ENCODE measurements at regions not wholly inside any gene's neighbourhood (a gene's known extent, or its start where the extent isn't known, plus 50 kb on each side); places are given as distances from the start of the nearest gene placed in this dataset.

DNA sequence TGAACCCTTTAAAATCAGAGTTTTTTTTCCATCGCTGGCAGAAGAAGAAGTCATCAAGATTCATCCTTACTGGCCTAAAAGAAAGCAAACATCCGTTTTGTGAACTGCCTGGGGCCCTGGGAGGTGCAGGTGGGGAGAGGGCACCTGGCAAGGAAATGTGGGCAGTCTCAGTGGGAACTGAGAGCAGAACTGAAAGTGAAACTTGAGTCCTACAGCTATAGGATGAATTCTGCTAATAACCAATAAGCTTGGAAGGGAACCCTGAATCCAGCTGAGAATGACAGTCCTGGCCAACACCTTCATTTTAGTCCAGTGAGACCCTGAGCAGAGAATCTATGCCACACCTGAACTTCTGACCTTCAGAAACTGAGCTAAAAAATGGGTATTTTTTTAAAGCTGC is 130.1 kb upstream of the ASCC3 start:
- Histone ChIP-seq H3K27ac (ENCODE audit: low read depth, low read length, severe bottlenecking) (no peak overlapping the region), H3K4me1 (ENCODE audit: control insufficient read depth, insufficient read depth, low read length, poor library complexity, severe bottlenecking) (no peaks in the 10 kb centered on the region), H3K4me3 (ENCODE audit: extremely low read depth, insufficient read depth, low read length, poor library complexity, severe bottlenecking) (no peak overlapping the region), H3K36me3 (ENCODE audit: control insufficient read depth, insufficient read depth, low read length) (no peaks in the 10 kb centered on the region), H3K9me3 (ENCODE audit: control insufficient read depth, low read length) (no peaks in the 10 kb centered on the region)
- WGBS, 2 experiments (ENCODE audit: insufficient coverage in 2 of 2) = 80 to 100% methylated on average over 1 of the region's 2 CpGs

DNA sequence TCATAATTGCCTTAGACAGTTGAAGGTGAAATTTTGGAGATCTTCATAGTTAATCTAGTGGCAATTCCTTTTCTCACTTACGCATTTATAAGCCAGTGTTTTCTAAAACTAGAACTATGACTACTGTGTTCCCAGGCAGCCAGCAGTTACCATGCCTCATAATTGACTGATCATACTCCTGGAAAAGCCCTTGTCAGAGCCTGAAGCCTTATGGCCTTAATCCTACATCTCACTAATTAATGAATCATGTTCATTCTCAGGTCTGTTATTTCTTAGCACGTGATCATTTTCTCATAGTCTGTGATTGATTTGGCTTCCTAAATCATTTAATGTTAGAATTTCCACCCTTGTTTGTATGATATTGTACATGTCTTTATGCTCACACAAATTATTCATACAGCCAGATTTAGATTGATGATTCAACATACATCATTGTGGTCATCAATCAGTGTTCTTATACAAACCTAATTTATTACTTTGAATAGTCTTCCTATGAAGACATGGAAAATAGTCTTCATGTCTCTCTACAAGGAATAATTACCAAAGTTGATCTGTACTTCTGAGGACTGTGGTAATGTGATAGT is 132.6 kb upstream of the ASCC3 start:
- H3K4me1 ChIP-seq (ENCODE audit: control insufficient read depth, insufficient read depth, low read length, poor library complexity, severe bottlenecking) = no peaks in the 10 kb centered on the region
- no peak overlapping the region for H3K27ac ChIP-seq (ENCODE audit: low read depth, low read length, severe bottlenecking)
- H3K9me3 ChIP-seq (ENCODE audit: control insufficient read depth, low read length) = no peaks in the 10 kb centered on the region
- 100% methylated on average over 1 of the region's 2 CpGs; no CpG with 5 or more reads in 1 of the 2 experiments for WGBS, 2 experiments (ENCODE audit: insufficient coverage in 2 of 2)
- no peak overlapping the region for H3K4me3 ChIP-seq (ENCODE audit: extremely low read depth, insufficient read depth, low read length, poor library complexity, severe bottlenecking)
- H3K36me3 ChIP-seq (ENCODE audit: control insufficient read depth, insufficient read depth, low read length) = no peaks in the 10 kb centered on the region

DNA sequence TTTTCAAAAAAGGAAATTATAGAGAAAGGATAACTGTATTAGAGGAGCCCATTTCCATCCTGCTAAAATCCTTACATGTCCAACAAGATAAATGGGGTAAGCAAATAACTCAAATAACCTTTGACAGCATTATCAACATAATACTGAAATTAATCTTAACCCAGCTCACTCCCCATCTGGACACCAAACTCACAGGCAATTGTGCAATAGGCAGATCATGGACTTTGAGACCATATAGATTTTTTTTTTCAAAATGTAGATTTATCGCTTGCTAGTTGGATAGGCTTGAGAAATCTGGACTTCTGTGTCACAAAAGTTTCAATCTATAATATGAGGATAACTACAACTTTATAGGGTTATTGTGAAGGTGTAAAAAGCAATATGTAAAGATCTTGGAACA is 134.4 kb upstream of the ASCC3 start:
- WGBS, 2 experiments (ENCODE audit: insufficient coverage in 2 of 2) = 100% methylated on average over 1 of the region's 1 CpG; no CpG with 5 or more reads in 1 of the 2 experiments
- H3K4me3 ChIP-seq (ENCODE audit: extremely low read depth, insufficient read depth, low read length, poor library complexity, severe bottlenecking) = no peak overlapping the region
- H3K36me3 ChIP-seq (ENCODE audit: control insufficient read depth, insufficient read depth, low read length) = no peaks in the 10 kb centered on the region
- no peaks in the 10 kb centered on the region for H3K9me3 ChIP-seq (ENCODE audit: control insufficient read depth, low read length)
- H3K27ac ChIP-seq (ENCODE audit: low read depth, low read length, severe bottlenecking) = no peak overlapping the region
- no peaks in the 10 kb centered on the region for H3K4me1 ChIP-seq (ENCODE audit: control insufficient read depth, insufficient read depth, low read length, poor library complexity, severe bottlenecking)

DNA sequence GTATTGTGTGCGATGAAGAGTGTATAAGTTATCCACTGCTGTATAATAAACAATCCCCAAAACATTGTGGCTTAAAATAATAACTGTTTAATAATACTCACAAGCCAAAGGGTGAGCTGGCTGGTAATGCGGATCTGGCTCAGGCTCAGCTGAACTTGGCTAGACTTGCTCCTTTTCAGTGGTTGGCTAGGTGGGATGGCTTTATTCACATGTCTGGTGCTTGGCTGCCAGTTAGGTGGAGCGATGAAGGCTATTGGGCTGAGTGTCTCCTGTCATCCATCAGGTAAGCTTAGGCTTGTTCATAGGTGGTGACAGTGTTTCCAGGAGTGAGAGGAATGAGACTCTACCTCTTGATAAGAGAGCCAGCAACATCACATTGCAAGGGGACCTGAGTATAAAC is 135.0 kb upstream of the ASCC3 start:
- H3K9me3 ChIP-seq (ENCODE audit: control insufficient read depth, low read length) = no peaks in the 10 kb centered on the region
- 100% methylated on average over 1 of the region's 3 CpGs for WGBS, 2 experiments (ENCODE audit: insufficient coverage in 2 of 2)

DNA sequence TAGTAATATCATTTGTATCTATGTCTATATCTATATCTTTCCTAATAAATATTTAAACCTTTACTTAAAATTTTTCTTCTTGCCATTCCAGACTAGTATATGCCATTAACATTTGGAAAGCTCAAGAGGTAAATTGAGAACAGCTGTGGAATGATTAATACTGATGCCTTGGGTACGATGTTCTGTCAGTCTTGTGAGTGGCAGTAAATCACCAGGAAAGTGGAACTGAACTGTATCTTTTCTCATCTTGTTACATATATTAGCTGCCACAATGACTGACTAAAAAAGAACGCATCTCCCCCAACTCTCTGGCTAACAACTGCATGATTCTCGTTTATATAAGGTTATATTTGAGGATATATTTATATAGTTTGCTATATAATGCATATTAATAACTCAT is 137.0 kb upstream of the ASCC3 start:
- Histone ChIP-seq H3K36me3 (ENCODE audit: control insufficient read depth, insufficient read depth, low read length) (no peaks in the 10 kb centered on the region), H3K9me3 (ENCODE audit: control insufficient read depth, low read length) (no peaks in the 10 kb centered on the region)

More for the DNA sequence above, 135.0 kb upstream of the ASCC3 start:
- H3K27ac ChIP-seq (ENCODE audit: low read depth, low read length, severe bottlenecking) = no peak overlapping the region
- no peaks in the 10 kb centered on the region for H3K4me1 ChIP-seq (ENCODE audit: control insufficient read depth, insufficient read depth, low read length, poor library complexity, severe bottlenecking)
- H3K36me3 ChIP-seq (ENCODE audit: control insufficient read depth, insufficient read depth, low read length) = no peaks in the 10 kb centered on the region
- no peak overlapping the region for H3K4me3 ChIP-seq (ENCODE audit: extremely low read depth, insufficient read depth, low read length, poor library complexity, severe bottlenecking)

DNA sequence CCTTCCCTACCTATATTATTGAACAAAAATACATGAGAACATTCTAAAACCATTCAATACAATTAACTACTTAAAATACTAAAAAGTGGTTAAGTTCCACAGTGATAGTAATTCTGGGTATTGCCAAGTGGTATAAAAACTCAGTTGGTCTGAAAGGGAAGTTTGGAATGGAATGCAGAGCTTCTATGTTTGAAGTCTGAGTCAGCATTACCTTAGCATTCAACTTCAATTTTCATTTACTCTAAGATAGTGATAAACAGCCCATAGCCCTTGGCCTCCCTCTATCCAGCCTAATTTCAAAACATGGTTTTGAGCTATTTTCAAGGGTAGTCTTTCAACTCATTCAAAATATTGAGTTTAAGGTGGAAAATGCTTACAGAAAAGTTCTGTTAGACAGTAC is 140.4 kb upstream of the ASCC3 start:
- Histone ChIP-seq H3K36me3 (ENCODE audit: control insufficient read depth, insufficient read depth, low read length) (no peaks in the 10 kb centered on the region), H3K27ac (ENCODE audit: low read depth, low read length, severe bottlenecking) (no peak overlapping the region), H3K9me3 (ENCODE audit: control insufficient read depth, low read length) (no peaks in the 10 kb centered on the region), H3K4me3 (ENCODE audit: extremely low read depth, insufficient read depth, low read length, poor library complexity, severe bottlenecking) (no peak overlapping the region), H3K4me1 (ENCODE audit: control insufficient read depth, insufficient read depth, low read length, poor library complexity, severe bottlenecking) (no peaks in the 10 kb centered on the region)

More for the DNA sequence above, 137.0 kb upstream of the ASCC3 start:
- 83% methylated on average over 1 of the region's 3 CpGs; no CpG with 5 or more reads in 1 of the 2 experiments for WGBS, 2 experiments (ENCODE audit: insufficient coverage in 2 of 2)
- H3K4me3 ChIP-seq (ENCODE audit: extremely low read depth, insufficient read depth, low read length, poor library complexity, severe bottlenecking) = no peak overlapping the region
- H3K4me1 ChIP-seq (ENCODE audit: control insufficient read depth, insufficient read depth, low read length, poor library complexity, severe bottlenecking) = no peaks in the 10 kb centered on the region
- no peak overlapping the region for H3K27ac ChIP-seq (ENCODE audit: low read depth, low read length, severe bottlenecking)

DNA sequence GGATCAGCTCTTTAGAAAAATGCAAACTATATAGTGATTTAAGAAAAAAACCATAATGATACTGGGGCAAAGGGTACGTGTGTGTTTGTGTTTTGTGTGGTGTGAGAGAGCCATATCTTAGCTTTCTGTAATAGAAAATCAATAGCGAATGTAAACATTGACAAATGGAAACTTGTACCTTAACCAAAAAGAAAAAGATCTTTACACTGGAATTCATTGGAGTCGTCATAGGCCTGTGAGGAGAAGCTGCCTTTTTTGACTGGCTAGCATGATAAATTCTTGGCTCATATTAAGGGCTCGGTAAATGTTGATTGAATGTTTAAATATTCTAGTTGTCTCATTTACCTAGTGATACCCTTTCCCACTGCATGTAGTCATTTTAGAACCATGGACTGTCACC is 161.8 kb upstream of the ASCC3 start:
- WGBS, 2 experiments (ENCODE audit: insufficient coverage in 2 of 2) = 100% methylated on average over 1 of the region's 4 CpGs
- no peak overlapping the region for H3K27ac ChIP-seq (ENCODE audit: low read depth, low read length, severe bottlenecking)

DNA sequence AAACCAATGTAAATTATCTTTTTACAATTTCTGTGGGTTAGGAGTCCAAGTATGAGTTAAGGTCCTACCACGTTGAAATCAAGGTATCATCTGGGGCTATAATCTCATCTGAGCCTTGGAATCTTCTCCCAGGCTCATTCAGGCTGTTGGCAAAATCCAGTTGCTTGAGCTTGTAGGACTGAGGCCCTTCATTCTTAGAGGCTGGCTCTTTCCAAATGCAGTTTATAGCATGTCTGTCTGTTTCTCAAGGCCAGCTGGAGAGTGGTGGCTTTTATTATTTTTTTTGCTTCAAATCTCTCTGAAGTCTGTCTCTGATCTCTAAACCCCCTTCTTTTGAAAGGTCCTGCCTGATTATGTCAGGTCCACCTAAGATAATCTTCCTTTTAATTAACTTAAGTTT is 177.2 kb upstream of the ASCC3 start:
- Histone ChIP-seq H3K4me3 (ENCODE audit: extremely low read depth, insufficient read depth, low read length, poor library complexity, severe bottlenecking) (no peak overlapping the region), H3K4me1 (ENCODE audit: control insufficient read depth, insufficient read depth, low read length, poor library complexity, severe bottlenecking) (no peaks in the 10 kb centered on the region), H3K9me3 (ENCODE audit: control insufficient read depth, low read length) (no peaks in the 10 kb centered on the region), H3K36me3 (ENCODE audit: control insufficient read depth, insufficient read depth, low read length) (no peaks in the 10 kb centered on the region), H3K27ac (ENCODE audit: low read depth, low read length, severe bottlenecking) (no peak overlapping the region)
- WGBS, 2 experiments (ENCODE audit: insufficient coverage in 2 of 2) = 80 to 100% methylated on average over 1 of the region's 1 CpG

More for the DNA sequence above, 161.8 kb upstream of the ASCC3 start:
- H3K9me3 ChIP-seq (ENCODE audit: control insufficient read depth, low read length) = no peaks in the 10 kb centered on the region
- H3K4me1 ChIP-seq (ENCODE audit: control insufficient read depth, insufficient read depth, low read length, poor library complexity, severe bottlenecking) = no peaks in the 10 kb centered on the region
- no peaks in the 10 kb centered on the region for H3K36me3 ChIP-seq (ENCODE audit: control insufficient read depth, insufficient read depth, low read length)
- H3K4me3 ChIP-seq (ENCODE audit: extremely low read depth, insufficient read depth, low read length, poor library complexity, severe bottlenecking) = no peak overlapping the region

DNA sequence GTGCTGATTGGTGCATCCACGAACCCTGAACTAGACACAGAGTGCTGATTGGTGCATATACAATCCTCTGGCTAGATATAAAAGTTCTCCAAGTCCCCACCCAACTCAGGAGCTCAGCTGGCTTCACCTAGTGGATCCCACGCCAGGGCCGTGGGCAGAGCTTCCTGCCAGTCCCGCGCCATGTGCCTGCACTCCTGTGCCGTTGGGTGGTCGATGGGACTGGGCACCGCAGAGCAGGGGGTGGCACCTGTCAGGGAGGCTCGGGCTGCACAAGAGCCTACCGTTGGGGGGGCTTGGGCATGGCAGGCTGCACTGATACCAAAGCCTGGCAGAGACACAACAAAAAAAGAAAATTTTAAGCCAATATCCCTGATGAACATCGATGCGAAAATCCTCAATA is 185.4 kb upstream of the ASCC3 start:
- no peak overlapping the region for H3K4me3 ChIP-seq (ENCODE audit: extremely low read depth, insufficient read depth, low read length, poor library complexity, severe bottlenecking)
- H3K9me3 ChIP-seq (ENCODE audit: control insufficient read depth, low read length) = no peaks in the 10 kb centered on the region
- 87 to 96% methylated on average over 9 to 11 of the region's 12 CpGs for WGBS, 2 experiments (ENCODE audit: insufficient coverage in 2 of 2)
- H3K4me1 ChIP-seq (ENCODE audit: control insufficient read depth, insufficient read depth, low read length, poor library complexity, severe bottlenecking) = no peaks in the 10 kb centered on the region
- H3K36me3 ChIP-seq (ENCODE audit: control insufficient read depth, insufficient read depth, low read length) = no peaks in the 10 kb centered on the region
- no peak overlapping the region for H3K27ac ChIP-seq (ENCODE audit: low read depth, low read length, severe bottlenecking)

DNA sequence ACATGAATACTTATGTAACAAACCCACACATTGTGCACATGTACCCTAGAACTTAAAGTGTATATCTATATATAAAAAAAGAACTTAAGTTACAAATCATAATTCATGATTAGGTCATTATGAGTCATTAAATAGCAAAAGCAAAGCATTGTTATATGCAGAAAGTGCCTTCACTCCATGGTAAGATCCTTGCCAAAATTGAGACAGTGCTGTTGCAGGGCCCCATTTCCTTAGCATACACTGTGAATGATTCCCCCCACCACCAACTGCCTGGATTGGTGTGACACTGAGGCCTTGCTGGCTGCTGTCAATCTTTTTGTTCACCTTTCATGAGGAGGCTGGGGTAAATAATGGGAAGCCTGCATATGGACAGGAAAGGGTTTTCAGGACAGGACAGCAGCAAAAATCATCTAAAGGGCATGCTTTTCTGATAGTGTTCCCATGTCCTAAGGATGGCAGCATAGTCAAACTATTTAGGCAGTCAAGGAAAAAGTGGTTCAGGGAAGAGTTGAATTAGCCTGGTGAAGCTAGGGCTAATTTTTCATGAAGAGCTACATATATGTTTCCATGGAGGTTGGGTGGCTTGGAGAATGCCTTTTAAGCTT is 188.2 kb upstream of the ASCC3 start:
- H3K36me3 ChIP-seq (ENCODE audit: control insufficient read depth, insufficient read depth, low read length) = no peaks in the 10 kb centered on the region
- H3K9me3 ChIP-seq (ENCODE audit: control insufficient read depth, low read length) = no peaks in the 10 kb centered on the region
- no peak overlapping the region for H3K27ac ChIP-seq (ENCODE audit: low read depth, low read length, severe bottlenecking)
- no peak overlapping the region for H3K4me3 ChIP-seq (ENCODE audit: extremely low read depth, insufficient read depth, low read length, poor library complexity, severe bottlenecking)
- no peaks in the 10 kb centered on the region for H3K4me1 ChIP-seq (ENCODE audit: control insufficient read depth, insufficient read depth, low read length, poor library complexity, severe bottlenecking)

DNA sequence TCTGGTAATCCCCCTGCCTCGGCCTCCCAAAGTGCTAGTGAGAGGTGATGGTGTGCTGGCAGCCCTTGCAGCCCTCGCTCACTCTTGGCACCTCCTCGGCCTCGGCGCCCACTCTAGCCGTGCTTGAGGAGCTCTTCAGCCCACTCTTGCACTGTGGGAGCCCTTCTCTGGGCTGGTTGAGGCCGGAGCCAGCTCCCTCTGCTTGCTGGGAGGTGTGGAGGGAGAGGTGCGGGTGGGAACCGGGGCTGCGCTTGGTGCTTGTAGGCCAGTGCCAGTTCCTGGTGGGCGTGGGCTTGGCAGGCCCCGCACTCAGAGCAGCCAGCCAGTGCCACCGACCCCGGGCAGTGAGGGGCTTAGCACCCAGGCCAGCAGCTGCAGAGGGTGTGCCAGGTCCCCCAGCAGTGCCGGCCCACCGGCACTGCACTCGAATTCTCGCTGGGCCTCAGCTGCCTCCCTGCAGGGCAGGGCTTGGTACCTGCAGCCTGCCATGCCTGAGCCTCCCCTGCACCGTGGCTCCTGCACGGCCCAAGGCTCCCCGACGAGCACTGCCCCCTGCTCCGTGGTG is 189.0 kb upstream of the ASCC3 start:
- Histone ChIP-seq H3K36me3 (ENCODE audit: control insufficient read depth, insufficient read depth, low read length) (no peaks in the 10 kb centered on the region), H3K27ac (ENCODE audit: low read depth, low read length, severe bottlenecking) (no peak overlapping the region), H3K9me3 (ENCODE audit: control insufficient read depth, low read length) (no peaks in the 10 kb centered on the region), H3K4me1 (ENCODE audit: control insufficient read depth, insufficient read depth, low read length, poor library complexity, severe bottlenecking) (no peaks in the 10 kb centered on the region), H3K4me3 (ENCODE audit: extremely low read depth, insufficient read depth, low read length, poor library complexity, severe bottlenecking) (no peak overlapping the region)
- WGBS, 2 experiments (ENCODE audit: insufficient coverage in 2 of 2) = 86 to 91% methylated on average over 17 of the region's 23 CpGs

Measured in mesodermal cell (in vitro differentiated cells).